GM12892 (cell line): ENCODE measurements at regions not wholly inside any gene's neighbourhood (a gene's known extent, or its start where the extent isn't known, plus 50 kb on each side); places are given as distances from the start of the nearest gene placed in this dataset.

Experiments
- DNase-seq: peaks from one replicate; pipeline ENCODE4 v3.0.0; 2011; ENCODE audit not compliant: insufficient read length
- FAIRE-seq: peaks from 2 replicates; lab custom pipeline; 2011; peaks lifted over from hg19 to GRCh38; lab: Jason Lieb, UNC
- POLR2A ChIP-seq: IDR thresholded peaks from 2 replicates; pipeline ENCODE4 v1.6.1; 2011; ENCODE audit warnings: low read depth, low read length, control low read depth
- POLR2AphosphoS5 ChIP-seq: IDR thresholded peaks from 2 replicates; pipeline ENCODE4 v1.6.1; 2011; ENCODE audit warnings: low read depth, low read length, control low read depth
- TAF1 ChIP-seq: IDR thresholded peaks from 2 replicates; pipeline ENCODE4 v1.6.1; 2011; ENCODE audit warnings: low read depth, mild to moderate bottlenecking, control low read depth, low read length, borderline replicate concordance

GRCh38 chr21:19908390-19908789 lies 1089.8 kb upstream of the NCAM2 start:
- TF ChIP-seq TAF1 (no peak), POLR2AphosphoS5 (no peak), POLR2A (no peak)
- no peak for FAIRE-seq
- DNase-seq = no peak

DNA sequence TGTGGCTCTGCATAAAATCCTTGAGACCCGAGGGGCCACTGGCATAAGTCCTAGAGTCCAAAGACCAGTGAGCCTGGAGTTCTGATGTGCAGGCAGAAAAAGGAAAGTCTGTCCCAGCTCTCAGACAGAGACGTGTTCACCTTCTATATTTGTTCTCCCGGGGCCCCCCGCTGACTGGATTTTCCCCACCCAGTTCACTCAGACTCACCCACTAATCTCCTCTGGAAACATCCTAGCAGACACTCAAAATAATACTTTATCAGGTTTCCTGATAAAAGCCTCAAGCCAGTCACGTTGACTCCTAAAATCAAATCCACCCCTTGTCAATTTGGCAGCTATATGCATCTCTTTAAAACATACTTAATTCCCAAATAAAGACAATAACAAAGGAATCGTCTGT lies 1084.2 kb upstream of the NCAM2 start:
- DNase-seq (no peak), FAIRE-seq (no peak)
- TF ChIP-seq TAF1 (no peak), POLR2A (no peak), POLR2AphosphoS5 (no peak)

DNA sequence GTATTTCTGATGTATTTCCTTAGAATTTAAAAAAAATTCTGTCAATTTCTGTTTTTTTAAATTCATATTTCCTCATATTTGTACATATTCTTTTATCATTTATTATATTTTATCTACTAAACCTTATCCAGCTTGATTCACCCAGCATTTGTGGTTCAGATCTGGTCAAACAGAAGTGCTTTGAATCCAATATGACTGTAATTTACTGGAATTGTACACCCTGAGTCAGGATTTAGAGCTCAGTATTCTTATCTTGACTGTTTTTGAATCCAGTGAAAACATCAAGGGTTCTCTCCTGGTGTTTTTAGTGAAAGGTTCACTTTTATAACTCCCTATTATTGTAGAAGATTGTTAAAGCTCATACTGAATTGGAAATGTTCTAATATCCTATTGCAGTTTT lies 1077.0 kb upstream of the NCAM2 start:
- FAIRE-seq = no peak

DNA sequence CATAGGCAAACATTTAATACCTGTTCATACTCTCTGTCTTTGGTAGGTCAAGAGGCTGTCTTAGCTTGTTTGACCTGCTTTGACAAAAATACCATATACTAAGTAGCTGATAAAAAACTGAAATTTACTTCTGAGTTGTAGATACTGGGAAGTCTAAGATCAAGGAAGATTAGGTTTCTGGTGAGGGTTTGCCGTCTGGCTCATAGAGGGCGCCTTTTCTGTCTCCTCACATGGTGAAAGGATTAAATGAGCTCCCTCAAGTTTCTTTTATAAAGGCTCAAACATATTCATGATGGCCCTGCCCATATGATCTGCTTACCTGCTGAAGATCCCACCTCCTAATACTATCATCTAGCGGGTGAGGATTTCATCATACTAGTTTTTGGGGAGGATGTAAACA lies 1076.1 kb upstream of the NCAM2 start:
- DNase-seq (no peak), FAIRE-seq (no peak)
- TF ChIP-seq TAF1 = no peak
- TF ChIP-seq POLR2A = no peak
- no peak for TF ChIP-seq POLR2AphosphoS5

More for the DNA sequence above, 1077.0 kb upstream of the NCAM2 start:
- no peak for DNase-seq
- TF ChIP-seq POLR2AphosphoS5 (no peak), POLR2A (no peak), TAF1 (no peak)

- FAIRE-seq (no peak), DNase-seq (no peak)
- TF ChIP-seq POLR2A (no peak), TAF1 (no peak), POLR2AphosphoS5 (no peak)
Measured at GRCh38 chr21:19935467-19935866, 1062.7 kb upstream of the NCAM2 start.

DNA sequence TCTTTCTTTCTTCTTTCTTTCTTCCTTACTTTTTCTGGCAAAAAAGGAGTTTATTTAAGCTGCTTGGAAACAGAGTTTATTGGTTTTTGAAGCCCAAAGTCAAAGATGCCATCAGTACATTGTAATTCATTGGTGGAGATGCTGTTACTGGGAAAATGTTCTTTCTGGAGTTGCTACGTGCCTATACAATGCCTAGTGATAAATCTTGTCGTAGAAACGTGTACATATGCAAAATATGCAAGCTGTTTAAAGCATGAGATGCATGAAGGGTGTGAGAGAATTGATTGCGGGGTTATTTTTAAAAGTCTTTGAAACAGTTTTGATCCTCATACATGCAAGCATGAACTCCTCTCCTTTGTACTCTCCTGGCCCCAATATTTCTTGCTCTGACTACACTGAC lies 1060.6 kb upstream of the NCAM2 start:
- DNase-seq (no peak), FAIRE-seq (no peak)
- no peak for TF ChIP-seq POLR2AphosphoS5
- no peak for TF ChIP-seq TAF1
- no peak for TF ChIP-seq POLR2A

- DNase-seq (no peak), FAIRE-seq (no peak)
- no peak for TF ChIP-seq POLR2AphosphoS5
- TF ChIP-seq TAF1 = no peak
- no peak for TF ChIP-seq POLR2A
Measured at GRCh38 chr21:19941626-19942025, 1056.6 kb upstream of the NCAM2 start.

DNA sequence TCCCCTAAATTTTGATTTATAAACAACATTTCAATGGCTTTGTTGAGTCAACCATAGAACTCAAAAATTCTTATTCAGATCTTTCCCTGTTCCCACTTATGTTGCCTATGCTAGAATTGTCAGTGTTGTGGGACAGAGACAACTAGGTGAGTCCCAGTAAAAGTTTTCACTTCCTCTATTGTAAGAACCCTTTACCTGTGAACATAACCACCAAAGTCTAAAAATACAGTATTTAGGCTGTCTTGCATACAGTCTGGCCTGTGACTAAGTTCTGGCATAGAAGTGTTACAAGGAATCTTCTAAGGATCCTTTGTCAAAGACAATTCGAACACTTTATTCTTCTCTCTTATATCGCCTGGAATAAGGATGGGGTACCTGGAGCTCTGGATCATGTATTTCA lies 1047.9 kb upstream of the NCAM2 start:
- TF ChIP-seq POLR2AphosphoS5 (no peak), POLR2A (no peak), TAF1 (no peak)
- no peak for DNase-seq
- FAIRE-seq = no peak

DNA sequence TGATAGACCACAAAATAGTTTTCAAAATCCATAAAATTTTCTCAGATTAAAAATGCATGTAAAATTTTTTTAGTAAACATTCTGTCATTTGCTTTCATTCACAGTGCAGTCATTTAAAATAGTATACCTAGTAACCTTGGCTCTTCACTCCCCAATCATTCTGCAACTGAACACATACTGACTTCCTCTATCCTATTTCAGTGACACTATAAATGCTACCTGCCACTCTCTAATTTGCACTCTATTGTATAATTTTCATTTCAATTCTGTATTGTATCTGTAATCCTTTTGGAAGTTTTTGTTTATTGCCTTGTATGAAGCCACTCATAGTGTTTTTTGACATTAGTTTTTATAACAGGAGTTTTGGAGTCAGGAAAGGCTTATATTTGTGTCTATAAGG lies 1029.1 kb upstream of the NCAM2 start:
- FAIRE-seq (no peak), DNase-seq (no peak)
- TF ChIP-seq TAF1 (no peak), POLR2AphosphoS5 (no peak), POLR2A (no peak)

DNA sequence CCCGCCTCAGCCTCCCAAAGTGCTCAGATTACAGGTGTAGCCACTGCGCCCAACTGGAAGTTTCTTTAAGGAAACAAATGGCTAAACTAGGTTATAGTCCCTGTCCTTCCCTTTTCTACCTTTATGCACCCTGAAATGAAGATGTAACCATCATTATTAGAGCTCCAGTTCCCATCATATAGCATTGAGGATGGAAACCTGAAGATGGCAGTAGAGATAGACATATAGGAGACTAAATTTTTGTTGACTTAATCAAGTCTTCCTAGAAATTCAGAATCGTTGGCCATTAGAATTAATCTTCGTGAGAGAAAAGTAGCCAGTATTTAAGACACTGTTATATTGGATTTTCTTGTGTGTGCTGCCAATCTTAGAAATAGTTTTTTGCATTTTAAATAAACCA lies 1016.3 kb upstream of the NCAM2 start:
- FAIRE-seq = no peak
- no peak for DNase-seq
- TF ChIP-seq POLR2A = no peak
- no peak for TF ChIP-seq TAF1
- no peak for TF ChIP-seq POLR2AphosphoS5

DNA sequence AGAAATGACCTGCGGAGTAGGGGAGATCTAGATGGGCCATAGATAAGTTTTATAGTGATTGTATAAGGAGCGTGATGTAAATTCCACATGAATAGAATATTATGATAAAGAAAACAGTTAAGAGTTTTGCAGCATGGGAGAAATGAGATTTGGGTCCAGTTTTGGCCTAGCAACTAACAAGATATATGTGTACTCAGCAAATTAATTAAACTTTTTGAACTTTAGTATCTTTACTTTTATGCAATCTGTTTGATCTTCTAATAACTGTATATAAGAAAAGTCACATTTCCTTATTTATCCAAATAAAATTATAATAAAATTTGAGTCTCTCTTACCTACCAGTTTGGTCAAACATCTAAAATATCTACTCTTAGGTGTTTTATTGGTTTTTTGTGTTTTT lies 1011.8 kb upstream of the NCAM2 start:
- no peak for TF ChIP-seq TAF1
- TF ChIP-seq POLR2A = no peak
- no peak for TF ChIP-seq POLR2AphosphoS5
- no peak for DNase-seq
- no peak for FAIRE-seq

- FAIRE-seq = no peak
- TF ChIP-seq POLR2A (no peak), POLR2AphosphoS5 (no peak), TAF1 (no peak)
Measured at GRCh38 chr21:19987671-19988070, 1010.5 kb upstream of the NCAM2 start.

GRCh38 chr21:19992540-19992939 lies 1005.7 kb upstream of the NCAM2 start:
- TF ChIP-seq TAF1 (no peak), POLR2AphosphoS5 (no peak), POLR2A (no peak)
- FAIRE-seq = no peak
- no peak for DNase-seq

More at GRCh38 chr21:19987671-19988070, 1010.5 kb upstream of the NCAM2 start:
- no peak for DNase-seq
